C1 segment of cervical spinal cord (tissue), 14 donors: ENCODE measurements at regions not wholly inside any gene's neighbourhood (a gene's known extent, or its start where the extent isn't known, plus 50 kb on each side); places are given as distances from the start of the nearest gene placed in this dataset.

Experiments
- DNase-seq, 14 donors: peaks; one replicate each; lab custom pipeline; 2025; lab: John Stamatoyannopoulos, UW

- no peak for DNase-seq
Measured at GRCh38 chr2:149653831-149654445, 66.4 kb upstream of the MMADHC start.

GRCh38 chr2:149652926-149653325, 65.4 kb upstream of the MMADHC start:
- no peak for DNase-seq

- DNase-seq: no peak
Measured at GRCh38 chr2:149652526-149652925, 65.0 kb upstream of the MMADHC start.

GRCh38 chr2:149651229-149651628, 63.7 kb upstream of the MMADHC start:
- no peak for DNase-seq

- DNase-seq: no peak
Measured at GRCh38 chr2:149650006-149650405, 62.4 kb upstream of the MMADHC start.

- DNase-seq: no peak
Measured at GRCh38 chr2:149648282-149649030, 60.9 kb upstream of the MMADHC start.

- no peak for DNase-seq
Measured at GRCh38 chr2:149645391-149645790, 57.8 kb upstream of the MMADHC start.
